DND-41 (cell line): ENCODE measurements at regions not wholly inside any gene's neighbourhood (a gene's known extent, or its start where the extent isn't known, plus 50 kb on each side); places are given as distances from the start of the nearest gene placed in this dataset.

Source experiments
- EZH2 ChIP-seq: IDR thresholded peaks from 3 replicates; pipeline ENCODE4 v1.6.1; 2012; ENCODE audit warnings: borderline replicate concordance, low read depth, mild to moderate bottlenecking, moderate library complexity, low read length, inconsistent platforms; ENCODE audit not compliant: severe bottlenecking
- TF ChIP-seq, protein P1 (sequence below): IDR thresholded peaks from 2 replicates; pipeline ENCODE4 v1.5.1; 2012; ENCODE audit warnings: borderline replicate concordance, low read length, moderate library complexity, mild to moderate bottlenecking; ENCODE audit not compliant: poor library complexity, severe bottlenecking; ENCODE audit errors: extremely low read depth

DNA sequence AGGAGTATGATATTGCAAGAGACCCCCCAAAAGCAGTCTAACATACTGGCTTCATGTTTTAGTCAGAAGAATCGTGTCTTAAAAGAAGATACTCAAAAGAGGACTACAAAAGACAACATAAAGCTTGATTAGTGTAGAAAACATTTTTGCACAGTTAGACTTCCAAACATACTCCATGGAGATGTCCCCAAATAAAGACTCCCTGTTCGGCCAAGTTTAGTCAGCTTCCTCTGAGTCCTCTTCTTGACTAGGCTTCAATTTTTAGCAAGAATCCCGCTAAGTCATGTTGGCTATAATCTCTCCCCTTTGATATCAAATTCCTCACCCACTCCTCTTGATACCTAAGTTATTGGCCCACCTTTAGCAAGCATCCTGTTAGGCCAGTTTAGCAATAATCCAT lies 298.0 kb downstream of the RMST start:
- TF ChIP-seq, protein P1, sequence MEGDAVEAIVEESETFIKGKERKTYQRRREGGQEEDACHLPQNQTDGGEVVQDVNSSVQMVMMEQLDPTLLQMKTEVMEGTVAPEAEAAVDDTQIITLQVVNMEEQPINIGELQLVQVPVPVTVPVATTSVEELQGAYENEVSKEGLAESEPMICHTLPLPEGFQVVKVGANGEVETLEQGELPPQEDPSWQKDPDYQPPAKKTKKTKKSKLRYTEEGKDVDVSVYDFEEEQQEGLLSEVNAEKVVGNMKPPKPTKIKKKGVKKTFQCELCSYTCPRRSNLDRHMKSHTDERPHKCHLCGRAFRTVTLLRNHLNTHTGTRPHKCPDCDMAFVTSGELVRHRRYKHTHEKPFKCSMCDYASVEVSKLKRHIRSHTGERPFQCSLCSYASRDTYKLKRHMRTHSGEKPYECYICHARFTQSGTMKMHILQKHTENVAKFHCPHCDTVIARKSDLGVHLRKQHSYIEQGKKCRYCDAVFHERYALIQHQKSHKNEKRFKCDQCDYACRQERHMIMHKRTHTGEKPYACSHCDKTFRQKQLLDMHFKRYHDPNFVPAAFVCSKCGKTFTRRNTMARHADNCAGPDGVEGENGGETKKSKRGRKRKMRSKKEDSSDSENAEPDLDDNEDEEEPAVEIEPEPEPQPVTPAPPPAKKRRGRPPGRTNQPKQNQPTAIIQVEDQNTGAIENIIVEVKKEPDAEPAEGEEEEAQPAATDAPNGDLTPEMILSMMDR, result no peak
- no peak for TF ChIP-seq EZH2
